Endodermal cell (in vitro differentiated cells): ENCODE measurements at regions not wholly inside any gene's neighbourhood (a gene's known extent, or its start where the extent isn't known, plus 50 kb on each side); places are given as distances from the start of the nearest gene placed in this dataset.

Source experiments
- DNase-seq: peaks from one replicate; pipeline ENCODE4 v3.0.0-alpha.2; 2017
- H3K27ac ChIP-seq: 2 replicates; pipeline ENCODE4 v1.5.1; 2013; ENCODE audit warnings: mild to moderate bottlenecking, low read depth, low read length, moderate library complexity
- H3K27me3 ChIP-seq: 2 replicates; pipeline ENCODE4 v1.6.1; 2013; ENCODE audit warnings: mild to moderate bottlenecking, low read length, moderate library complexity; ENCODE audit not compliant: insufficient read depth, control insufficient read depth, poor library complexity, severe bottlenecking
- H3K36me3 ChIP-seq: 2 replicates; pipeline ENCODE4 v1.7.0; 2013; ENCODE audit warnings: mild to moderate bottlenecking, low read length, moderate library complexity; ENCODE audit not compliant: control insufficient read depth, insufficient read depth
- H3K4me1 ChIP-seq: one replicate; pipeline ENCODE4 v1.7.0; 2013; ENCODE audit warnings: low read length; ENCODE audit not compliant: control insufficient read depth, insufficient read depth
- H3K4me3 ChIP-seq: 2 replicates; pipeline ENCODE4 v1.5.1; 2013; ENCODE audit warnings: mild to moderate bottlenecking, low read length, moderate library complexity
- H3K9ac ChIP-seq: 2 replicates; pipeline ENCODE4 v1.6.1; 2013; ENCODE audit warnings: mild to moderate bottlenecking, low read length, moderate library complexity; ENCODE audit not compliant: poor library complexity, severe bottlenecking; ENCODE audit errors: extremely low read depth
- H3K9me3 ChIP-seq: 2 replicates; pipeline ENCODE4 v1.6.1; 2013; ENCODE audit warnings: mild to moderate bottlenecking, low read length, moderate library complexity; ENCODE audit not compliant: control insufficient read depth
- H3K27ac Mint-ChIP-seq: 2 replicates; pipeline ENCODE4 v1.8.0; 2020; ENCODE audit warnings: mixed read lengths
- H3K27me3 Mint-ChIP-seq: 2 replicates; pipeline ENCODE4 v1.8.0; 2021; ENCODE audit warnings: mild to moderate bottlenecking, mixed read lengths; ENCODE audit not compliant: insufficient read depth
- H3K36me3 Mint-ChIP-seq: 2 replicates; pipeline ENCODE4 v1.8.0; 2020; ENCODE audit warnings: low read depth, mixed read lengths
- H3K4me1 Mint-ChIP-seq: 2 replicates; pipeline ENCODE4 v1.8.0; 2020; ENCODE audit warnings: mixed read lengths
- H3K4me3 Mint-ChIP-seq: 2 replicates; pipeline ENCODE4 v1.8.0; 2020; ENCODE audit warnings: mild to moderate bottlenecking, moderate library complexity, mixed read lengths
- H3K9me3 Mint-ChIP-seq: 2 replicates; pipeline ENCODE4 v1.8.0; 2020; ENCODE audit warnings: mild to moderate bottlenecking, mixed read lengths
- CTCF ChIP-seq: fragments of 200-600 bp; sonication (generic); conservative IDR thresholded peaks from 2 replicates; pipeline ENCODE4 v1.5.0; 2021; ENCODE audit warnings: antibody characterized with exemption, mild to moderate bottlenecking
- WGBS, 2 experiments: methylation state at CpG; one replicate each; pipeline versions ENCODE4 v1.1.5 to v1.1.7; 2013; ENCODE audit warnings: missing lambda C conversion rate in 2 of 2, mixed read lengths in 1 of 2; ENCODE audit not compliant: insufficient coverage in 1 of 2, insufficient read length in 1 of 2; 5-methylcytosine and 5-hydroxymethylcytosine counted together

- H3K36me3 ChIP-seq, result no peaks in the 10 kb centered on the region
- Mint-ChIP-seq H3K4me3 (no peak overlapping the region), H3K4me1 (peaks cover 45% of the 10 kb centered on the region), H3K27me3 (no peaks in the 10 kb centered on the region), H3K27ac (no peak overlapping the region), H3K36me3 (no peaks in the 10 kb centered on the region), H3K9me3 (no peaks in the 10 kb centered on the region)
- no peak overlapping the region for H3K27ac ChIP-seq
- H3K4me3 ChIP-seq, result no peak overlapping the region
- TF ChIP-seq CTCF, result no peak
- DNase-seq, result no peak
- WGBS, 2 experiments, result 83 to 88% methylated on average over 7 of the region's 7 CpGs
- peaks cover 23% of the 10 kb centered on the region for H3K4me1 ChIP-seq
- no peaks in the 10 kb centered on the region for H3K27me3 ChIP-seq
- H3K9me3 ChIP-seq, result no peaks in the 10 kb centered on the region
- H3K9ac ChIP-seq, result no peak overlapping the region
Measured at GRCh38 chr10:4354382-4354812, 471.6 kb upstream of the AKR1E2 start.

GRCh38 chr10:4353964-4354363, 472.0 kb upstream of the AKR1E2 start:
- Mint-ChIP-seq H3K4me1 (peaks cover 43% of the 10 kb centered on the region), H3K27ac (no peak overlapping the region), H3K9me3 (no peaks in the 10 kb centered on the region), H3K4me3 (no peak overlapping the region), H3K36me3 (no peaks in the 10 kb centered on the region), H3K27me3 (no peaks in the 10 kb centered on the region)
- Histone ChIP-seq H3K4me3 (no peak overlapping the region), H3K27me3 (no peaks in the 10 kb centered on the region), H3K36me3 (no peaks in the 10 kb centered on the region), H3K9me3 (no peaks in the 10 kb centered on the region), H3K9ac (no peak overlapping the region), H3K27ac (no peak overlapping the region), H3K4me1 (peaks cover 23% of the 10 kb centered on the region)
- TF ChIP-seq CTCF, result no peak
- WGBS, 2 experiments, result 91% methylated on average over 1 of the region's 1 CpG; no CpG with 5 or more reads in 1 of the 2 experiments
- no peak for DNase-seq

- Mint-ChIP-seq H3K27me3 (no peaks in the 10 kb centered on the region), H3K9me3 (no peaks in the 10 kb centered on the region), H3K36me3 (no peaks in the 10 kb centered on the region), H3K27ac (peak overlapping the region; percentile 42), H3K4me3 (peak overlapping the region; percentile 27), H3K4me1 (peaks cover 39% of the 10 kb centered on the region)
- DNase-seq, result peak; percentile 69
- H3K9ac ChIP-seq, result peak overlapping the region; percentile 41
- no peaks in the 10 kb centered on the region for H3K9me3 ChIP-seq
- no peak for TF ChIP-seq CTCF
- H3K4me3 ChIP-seq, result peak overlapping the region; percentile 35
- peaks cover 23% of the 10 kb centered on the region for H3K4me1 ChIP-seq
- H3K36me3 ChIP-seq, result no peaks in the 10 kb centered on the region
- H3K27me3 ChIP-seq, result no peaks in the 10 kb centered on the region
- 49 to 80% methylated on average over 1 to 9 of the region's 11 CpGs for WGBS, 2 experiments
- no peak overlapping the region for H3K27ac ChIP-seq
Measured at GRCh38 chr10:4353059-4353655, 472.9 kb upstream of the AKR1E2 start.
